H9 (cell line): ENCODE measurements at regions not wholly inside any gene's neighbourhood (a gene's known extent, or its start where the extent isn't known, plus 50 kb on each side); places are given as distances from the start of the nearest gene placed in this dataset.

Experiments used
- DNase-seq: peaks from one replicate; pipeline ENCODE4 v3.0.0-alpha.2; 2017
- H2AFZ ChIP-seq: one replicate; pipeline ENCODE4 v1.6.1; 2013; ENCODE audit warnings: mild to moderate bottlenecking, low read length, control low read depth, moderate library complexity
- H2AK5ac ChIP-seq: 2 replicates; pipeline ENCODE4 v1.6.1; 2013; ENCODE audit warnings: low read length, control low read depth, mixed read lengths; ENCODE audit not compliant: insufficient read length
- H2BK120ac ChIP-seq: one replicate; pipeline ENCODE4 v1.6.1; 2013; ENCODE audit warnings: low read depth, mild to moderate bottlenecking, low read length, control low read depth, inconsistent platforms; ENCODE audit not compliant: poor library complexity, severe bottlenecking
- H2BK12ac ChIP-seq: 2 replicates; pipeline ENCODE4 v1.6.1; 2013; ENCODE audit warnings: low read length, control low read depth, mixed read lengths, low read depth; ENCODE audit not compliant: insufficient read length
- H2BK15ac ChIP-seq: 2 replicates; pipeline ENCODE4 v1.6.1; 2013; ENCODE audit warnings: low read depth, low read length, control low read depth
- H2BK20ac ChIP-seq: one replicate; pipeline ENCODE4 v1.6.1; 2013; ENCODE audit warnings: low read depth, mild to moderate bottlenecking, low read length, control low read depth, inconsistent platforms; ENCODE audit not compliant: poor library complexity, severe bottlenecking
- H2BK5ac ChIP-seq: 2 replicates; pipeline ENCODE4 v1.6.1; 2013; ENCODE audit warnings: low read length, control low read depth, mixed read lengths; ENCODE audit not compliant: insufficient read length
- H3K14ac ChIP-seq: 2 replicates; pipeline ENCODE4 v1.6.1; 2013; ENCODE audit warnings: low read length, control low read depth; ENCODE audit not compliant: insufficient read depth
- H3K18ac ChIP-seq: 2 replicates; pipeline ENCODE4 v1.6.1; 2013; ENCODE audit warnings: low read depth, mild to moderate bottlenecking, mixed read lengths, low read length, control low read depth; ENCODE audit not compliant: insufficient read length
- H3K23ac ChIP-seq: 2 replicates; pipeline ENCODE4 v1.6.1; 2013; ENCODE audit warnings: low read length, control low read depth, mixed read lengths, low read depth; ENCODE audit not compliant: insufficient read length
- H3K23me2 ChIP-seq: 2 replicates; pipeline ENCODE4 v1.6.1; 2013; ENCODE audit warnings: low read depth, mild to moderate bottlenecking, mixed read lengths, low read length, control low read depth; ENCODE audit not compliant: insufficient read length, poor library complexity, severe bottlenecking
- H3K27ac ChIP-seq: 2 replicates; pipeline ENCODE4 v1.5.1; 2013; ENCODE audit warnings: low read length, control low read depth, mixed read lengths, low read depth; ENCODE audit not compliant: insufficient read length
- H3K27me3 ChIP-seq: 2 replicates; pipeline ENCODE4 v1.6.1; 2013; ENCODE audit warnings: low read length, control low read depth, inconsistent platforms; ENCODE audit not compliant: insufficient read depth
- H3K4ac ChIP-seq: 2 replicates; pipeline ENCODE4 v1.6.1; 2013; ENCODE audit warnings: low read depth, mild to moderate bottlenecking, control low read depth, inconsistent platforms, low read length, moderate library complexity
- H3K4me1 ChIP-seq: 2 replicates; pipeline ENCODE4 v1.6.1; 2013; ENCODE audit warnings: low read length, control low read depth, inconsistent platforms; ENCODE audit not compliant: insufficient read depth
- H3K4me2 ChIP-seq: 2 replicates; pipeline ENCODE4 v1.6.1; 2013; ENCODE audit warnings: low read length, control low read depth, mixed read lengths; ENCODE audit not compliant: insufficient read length, insufficient read depth
- H3K56ac ChIP-seq: 2 replicates; pipeline ENCODE4 v1.6.1; 2013; ENCODE audit warnings: low read depth, mild to moderate bottlenecking, mixed read lengths, low read length, control low read depth; ENCODE audit not compliant: insufficient read length
- H3K79me1 ChIP-seq: 2 replicates; pipeline ENCODE4 v1.6.1; 2013; ENCODE audit warnings: low read depth, mild to moderate bottlenecking, moderate library complexity, low read length, control low read depth, inconsistent platforms; ENCODE audit not compliant: insufficient read depth, poor library complexity, severe bottlenecking
- H3K79me2 ChIP-seq: 2 replicates; pipeline ENCODE4 v1.6.1; 2013; ENCODE audit warnings: low read length, control low read depth, inconsistent platforms; ENCODE audit not compliant: insufficient read depth
- H3K9ac ChIP-seq: 2 replicates; pipeline ENCODE4 v1.6.1; 2013; ENCODE audit warnings: low read length, control low read depth, mixed read lengths; ENCODE audit not compliant: insufficient read length; ENCODE audit errors: extremely low read depth
- H3K9me3 ChIP-seq: one replicate; pipeline ENCODE4 v1.6.1; 2013; ENCODE audit warnings: low read depth, low read length, inconsistent platforms; ENCODE audit not compliant: control insufficient read depth
- H3T11ph ChIP-seq: one replicate; pipeline ENCODE4 v1.6.1; 2013; ENCODE audit warnings: mild to moderate bottlenecking, low read length, control low read depth, inconsistent platforms
- H4K20me1 ChIP-seq: one replicate; pipeline ENCODE4 v1.6.1; 2013; ENCODE audit not compliant: control insufficient read depth, insufficient read length, insufficient read depth
- H4K5ac ChIP-seq: 2 replicates; pipeline ENCODE4 v1.6.1; 2013; ENCODE audit warnings: low read depth, mild to moderate bottlenecking, mixed read lengths, low read length, control low read depth; ENCODE audit not compliant: insufficient read length
- H4K8ac ChIP-seq: replicated peaks from 2 replicates; pipeline ENCODE4 v1.6.1; 2013; ENCODE audit warnings: low read length, control low read depth, mixed read lengths, low read depth; ENCODE audit not compliant: insufficient read length
- H4K91ac ChIP-seq: 2 replicates; pipeline ENCODE4 v1.6.1; 2013; ENCODE audit warnings: low read depth, mild to moderate bottlenecking, moderate library complexity, mixed read lengths, low read length, control low read depth; ENCODE audit not compliant: insufficient read length
- H3K27ac Mint-ChIP-seq, 3 experiments: 2 replicates in 2 of 3; 3 replicates in 1 of 3; pipeline ENCODE4 v1.8.0; 2020 to 2021; ENCODE audit warnings: mixed read lengths in 3 of 3, mild to moderate bottlenecking in 1 of 3, moderate library complexity in 1 of 3
- H3K27me3 Mint-ChIP-seq: 2 replicates; pipeline ENCODE4 v1.8.0; 2021; ENCODE audit warnings: low read depth, mild to moderate bottlenecking, moderate library complexity, mixed read lengths
- H3K36me3 Mint-ChIP-seq, 3 experiments: 2 replicates in 2 of 3; 3 replicates in 1 of 3; pipeline ENCODE4 v1.8.0; 2020 to 2021; ENCODE audit warnings: low read depth in 3 of 3, mixed read lengths in 3 of 3; ENCODE audit not compliant: insufficient read depth in 1 of 3
- H3K4me1 Mint-ChIP-seq, 2 experiments: 2 replicates each; pipeline ENCODE4 v1.8.0; 2020; ENCODE audit warnings: mixed read lengths in 2 of 2
- H3K4me3 Mint-ChIP-seq, 2 experiments: 2 replicates in 1 of 2; 3 replicates in 1 of 2; pipeline ENCODE4 v1.8.0; 2020 to 2021; ENCODE audit warnings: mild to moderate bottlenecking in 2 of 2, mixed read lengths in 2 of 2, moderate library complexity in 1 of 2
- H3K9me3 Mint-ChIP-seq, 2 experiments: 2 replicates in 1 of 2; 3 replicates in 1 of 2; pipeline ENCODE4 v1.8.0; 2020; ENCODE audit warnings: mild to moderate bottlenecking in 2 of 2, mixed read lengths in 2 of 2, moderate library complexity in 1 of 2
- WGBS: extraction: QIAGEN DNeasy Blood & Tissue Kit; methylation state at CpG from one replicate; pipeline ENCODE4 v1.1.7; 2013; ENCODE audit warnings: missing lambda C conversion rate, low lambda C conversion rate, mixed read lengths; ENCODE audit not compliant: insufficient read length; ENCODE audit errors: extremely low coverage; 5-methylcytosine and 5-hydroxymethylcytosine counted together
- TF ChIP-seq, protein P1 (sequence below): fragments of 200-600 bp; sonication (generic); conservative IDR thresholded peaks from 3 replicates; pipeline ENCODE4 v1.8.0; 2021; ENCODE audit warnings: antibody characterized with exemption, mild to moderate bottlenecking

DNA sequence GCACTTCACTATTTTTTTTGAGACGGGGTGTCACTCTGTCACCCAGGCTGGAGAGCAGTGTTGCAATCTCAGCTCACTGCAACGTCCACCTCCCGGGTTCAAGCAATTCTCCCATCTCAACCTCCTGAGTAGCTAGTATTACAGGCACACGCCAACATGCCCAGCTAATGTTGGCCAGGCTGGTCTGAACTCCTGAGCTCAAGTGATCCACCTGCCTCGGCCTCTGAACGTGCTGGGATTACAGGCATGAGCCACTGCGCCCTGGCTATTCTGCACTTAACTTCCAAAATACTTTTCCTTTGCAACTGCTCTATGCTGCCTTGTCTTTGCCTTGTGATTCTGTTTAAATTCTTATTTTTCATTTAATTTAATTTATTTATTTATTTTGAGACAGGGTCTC, 67.0 kb upstream of the ZNF479 start:
- no peak overlapping the region for H3K27ac Mint-ChIP-seq
- H3K4me1 Mint-ChIP-seq, result no peaks in the 10 kb centered on the region
- no peak overlapping the region for H2BK20ac ChIP-seq
- no peaks in the 10 kb centered on the region for H3K79me1 ChIP-seq
- H2AFZ ChIP-seq, result no peak overlapping the region
- TF ChIP-seq, protein P1, sequence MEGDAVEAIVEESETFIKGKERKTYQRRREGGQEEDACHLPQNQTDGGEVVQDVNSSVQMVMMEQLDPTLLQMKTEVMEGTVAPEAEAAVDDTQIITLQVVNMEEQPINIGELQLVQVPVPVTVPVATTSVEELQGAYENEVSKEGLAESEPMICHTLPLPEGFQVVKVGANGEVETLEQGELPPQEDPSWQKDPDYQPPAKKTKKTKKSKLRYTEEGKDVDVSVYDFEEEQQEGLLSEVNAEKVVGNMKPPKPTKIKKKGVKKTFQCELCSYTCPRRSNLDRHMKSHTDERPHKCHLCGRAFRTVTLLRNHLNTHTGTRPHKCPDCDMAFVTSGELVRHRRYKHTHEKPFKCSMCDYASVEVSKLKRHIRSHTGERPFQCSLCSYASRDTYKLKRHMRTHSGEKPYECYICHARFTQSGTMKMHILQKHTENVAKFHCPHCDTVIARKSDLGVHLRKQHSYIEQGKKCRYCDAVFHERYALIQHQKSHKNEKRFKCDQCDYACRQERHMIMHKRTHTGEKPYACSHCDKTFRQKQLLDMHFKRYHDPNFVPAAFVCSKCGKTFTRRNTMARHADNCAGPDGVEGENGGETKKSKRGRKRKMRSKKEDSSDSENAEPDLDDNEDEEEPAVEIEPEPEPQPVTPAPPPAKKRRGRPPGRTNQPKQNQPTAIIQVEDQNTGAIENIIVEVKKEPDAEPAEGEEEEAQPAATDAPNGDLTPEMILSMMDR, result no peak
- peaks cover 3% of the 10 kb centered on the region for H3K23me2 ChIP-seq
- no peak for DNase-seq
- H3T11ph ChIP-seq, result no peak overlapping the region
- H4K8ac ChIP-seq, result no peak overlapping the region
- no peaks in the 10 kb centered on the region for H3K27me3 ChIP-seq
- H3K4me1 ChIP-seq, result no peaks in the 10 kb centered on the region
- no peak overlapping the region for H3K4ac ChIP-seq
- no peak overlapping the region for H3K14ac ChIP-seq
- no peak overlapping the region for H3K56ac ChIP-seq
- H3K4me3 Mint-ChIP-seq, result no peak overlapping the region
- H2BK12ac ChIP-seq, result no peak overlapping the region
- H3K79me2 ChIP-seq, result no peaks in the 10 kb centered on the region
- H2BK15ac ChIP-seq, result no peak overlapping the region
- H2BK120ac ChIP-seq, result no peak overlapping the region
- H3K27me3 Mint-ChIP-seq, result peaks cover 3% of the 10 kb centered on the region; the same call in 1 of the 2 replicates
- H3K27ac ChIP-seq, result no peak overlapping the region
- H4K5ac ChIP-seq, result no peak overlapping the region
- no peak overlapping the region for H3K9ac ChIP-seq
- no peak overlapping the region for H3K18ac ChIP-seq
- H3K9me3 ChIP-seq, result peaks cover 42% of the 10 kb centered on the region
- H4K20me1 ChIP-seq, result no peaks in the 10 kb centered on the region
- no peak overlapping the region for H4K91ac ChIP-seq
- no CpG with 5 or more reads among the region's 7 CpGs for WGBS
- H3K23ac ChIP-seq, result no peak overlapping the region
- no peak overlapping the region for H3K4me2 ChIP-seq
- H2BK5ac ChIP-seq, result no peak overlapping the region
- H3K9me3 Mint-ChIP-seq, result peaks cover 25 to 36% of the 10 kb centered on the region in 2 experiments
- no peak overlapping the region for H2AK5ac ChIP-seq
- H3K36me3 Mint-ChIP-seq, result peaks cover 0 to 6% (median 2%) of the 10 kb centered on the region in 3 experiments; a peak in 3 of 7 replicates
